ENCODE measurements at regions not wholly inside any gene's neighbourhood (a gene's known extent, or its start where the extent isn't known, plus 50 kb on each side); places are given as distances from the start of the nearest gene placed in this dataset.
A peak's percentile ranks its signal among the peaks of the same experiment; 100 is the strongest.

- TF ChIP-seq ZNF518A (tag by site-specific recombination; conservative IDR thresholded peaks at IDR 0.05; ENCODE audit: low read depth) (peak; percentile 49; the same call in 1 of the 2 replicates), ZNF391 (tag by site-specific recombination; IDR thresholded peaks at IDR 0.05; ENCODE audit: borderline replicate concordance, low read depth) (no peak), ZNF266 (tag by site-specific recombination; IDR thresholded peaks at IDR 0.05; ENCODE audit: low read depth) (no peak), ZNF394 (tag by site-specific recombination; IDR thresholded peaks at IDR 0.05; ENCODE audit: borderline replicate concordance) (peak; percentile 58; the same call in 1 of the 2 replicates), ZNF426 (tag by site-specific recombination; IDR thresholded peaks at IDR 0.05) (peak; percentile 40), ZNF555 (tag by site-specific recombination; conservative IDR thresholded peaks at IDR 0.05) (peak; percentile 29; the same call in 1 of the 2 replicates), YY2 (tag by site-specific recombination; IDR thresholded peaks at IDR 0.05) (no peak)
These were observed 1739.0 kb upstream of the C9orf72 start (continued) for GRCh38 chr9:29312327-29312726.

- Histone ChIP-seq H3K9me3 (ENCODE audit: control insufficient read depth, insufficient read depth, low read depth, low read length) (no peaks in the 10 kb centered on the region), H3K27ac (ENCODE audit: extremely low read depth, low read depth, low read length) (no peak overlapping the region), H3K36me3 (ENCODE audit: control insufficient read depth in 2 of 2, insufficient read depth in 1 of 2, low read length in 2 of 2) (no peaks in the 10 kb centered on the region), H3K4me1 (ENCODE audit: control insufficient read depth, insufficient read depth, low read length) (no peaks in the 10 kb centered on the region), H3K4me3 (ENCODE audit: low read depth, low read length) (no peak overlapping the region)
- CTCF ChIA-PET: interaction anchor here (0.7 kb wide), 1 partner anchor 1096 kb away, joined by 3 read pairs; no protein-coding TSS in a partner anchor
- POLR2A ChIA-PET: no interaction called here
- TF ChIP-seq ZNF26 (tag by site-specific recombination; IDR thresholded peaks at IDR 0.05): no peak
These were observed 1746.6 kb upstream of the C9orf72 start for GRCh38 chr9:29319736-29320513.

- H3K9me3 ChIP-seq (ENCODE audit: control insufficient read depth, insufficient read depth, low read depth, low read length): no peaks in the 10 kb centered on the region
- H3K4me3 ChIP-seq (ENCODE audit: low read depth, low read length): no peak overlapping the region
- ChIA-PET CTCF (no interaction called here), POLR2A (no interaction called here)
- no peaks in the 10 kb centered on the region for H3K4me1 ChIP-seq (ENCODE audit: control insufficient read depth, insufficient read depth, low read length)
- no peak for TF ChIP-seq ZNF121 (tag by site-specific recombination; IDR thresholded peaks at IDR 0.05)
- TF ChIP-seq ZNF211 (tag by site-specific recombination; IDR thresholded peaks at IDR 0.05; ENCODE audit: low read depth): no peak
- no peak for TF ChIP-seq ZNF157 (tag by site-specific recombination; IDR thresholded peaks at IDR 0.05)
- no peak for TF ChIP-seq ZBTB20 (tag by site-specific recombination; IDR thresholded peaks at IDR 0.05)
- TF ChIP-seq ZNF362 (tag by site-specific recombination; IDR thresholded peaks at IDR 0.05): no peak
- no peak for TF ChIP-seq ZNF501 (tag by site-specific recombination; IDR thresholded peaks at IDR 0.05)
- TF ChIP-seq ZNF623 (tag by site-specific recombination; IDR thresholded peaks at IDR 0.05): no peak
- TF ChIP-seq ZNF707 (tag by site-specific recombination; IDR thresholded peaks at IDR 0.05): no peak
- no peak overlapping the region for H3K27ac ChIP-seq (ENCODE audit: extremely low read depth, low read depth, low read length)
- H3K36me3 ChIP-seq (ENCODE audit: control insufficient read depth in 2 of 2, insufficient read depth in 1 of 2, low read length in 2 of 2): no peaks in the 10 kb centered on the region
These were observed 1749.0 kb upstream of the C9orf72 start for GRCh38 chr9:29322240-29322639.

Measured in HEK293 (cell line).